Peyer's patch (tissue), 4 donors: ENCODE measurements at regions not wholly inside any gene's neighbourhood (a gene's known extent, or its start where the extent isn't known, plus 50 kb on each side); places are given as distances from the start of the nearest gene placed in this dataset.
"Not testable (repeated sequence)": the region's sequence is repeated elsewhere in the genome, so short reads cannot be mapped to it uniquely, and the experiment has no call there.

Experiments
- DNase-seq, 3 donors: peaks; one replicate each; pipeline ENCODE4 v3.0.0-alpha.2; 2017 to 2019
- H3K27ac ChIP-seq, 4 donors: fragments of 200-600 bp; sonication (generic); one replicate each; pipeline ENCODE4 v1.5.1; 2016 to 2019
- H3K27me3 ChIP-seq, 2 donors: fragments of 200-600 bp; sonication (generic); one replicate each; pipeline ENCODE4 v1.5.1; 2019
- H3K36me3 ChIP-seq, 3 donors: fragments of 200-600 bp; sonication (generic); one replicate each; pipeline ENCODE4 v1.5.1; 2016 to 2019
- H3K4me1 ChIP-seq, 4 donors: fragments of 200-600 bp; sonication (generic); one replicate each; pipeline ENCODE4 v1.5.1; 2016 to 2019
- H3K4me3 ChIP-seq, 4 donors: fragments of 200-600 bp; sonication (generic); 1 replicate in 3 of 4; 2 replicates in 1 of 4; pipeline ENCODE4 v1.5.1; 2016 to 2019; ENCODE audit warnings: mild to moderate bottlenecking in 1 of 4
- H3K9me3 ChIP-seq, 4 donors: fragments of 200-600 bp; sonication (generic); one replicate each; pipeline ENCODE4 v1.5.1; 2016 to 2019; ENCODE audit warnings: mild to moderate bottlenecking in 1 of 4
- CTCF ChIP-seq, 6 experiments: fragments of 450-650 bp in 4 of 6; fragments of 200-600 bp in 2 of 6; sonication (generic) in 1 of 6; IDR thresholded peaks; one replicate each; pipeline ENCODE4 v1.5.1; 2017 to 2019; ENCODE audit warnings: antibody characterized with exemption in 6 of 6, mild to moderate bottlenecking in 3 of 6, moderate library complexity in 1 of 6
- POLR2A ChIP-seq, 2 donors: fragments of 450-650 bp; IDR thresholded peaks; one replicate each; pipeline ENCODE4 v1.5.1; 2017; ENCODE audit warnings: antibody characterized with exemption in 2 of 2, mild to moderate bottlenecking in 2 of 2, moderate library complexity in 2 of 2

DNA sequence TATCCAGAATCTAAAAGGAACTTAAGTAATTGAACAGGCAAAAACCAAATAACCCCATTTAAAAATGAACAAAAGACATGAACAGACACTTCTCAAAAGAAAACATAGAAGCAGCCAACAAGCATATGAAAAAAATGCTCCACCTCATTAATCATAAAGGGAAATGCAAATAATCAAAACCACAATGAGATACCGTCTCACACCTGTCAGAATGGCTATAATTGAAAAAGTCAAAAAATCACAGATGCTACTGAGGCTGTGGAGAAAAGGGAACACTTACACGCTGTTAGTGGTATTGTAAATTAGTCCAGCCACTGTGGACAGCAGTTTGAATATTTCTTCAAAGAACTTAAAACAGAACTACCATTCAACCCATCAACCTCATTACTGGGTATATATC, 220.7 kb downstream of the MEX3B start:
- Histone ChIP-seq H3K4me1 (no peaks in the 10 kb centered on the region), H3K9me3 (no peaks in the 10 kb centered on the region), H3K4me3 (no peak overlapping the region), H3K36me3 (no peaks in the 10 kb centered on the region), H3K27ac (no peak overlapping the region), H3K27me3 (no peaks in the 10 kb centered on the region)
- TF ChIP-seq CTCF (IDR thresholded peaks at IDR 0.05) (no peak), POLR2A (IDR thresholded peaks at IDR 0.05) (no peak)
- DNase-seq: no peak

DNA sequence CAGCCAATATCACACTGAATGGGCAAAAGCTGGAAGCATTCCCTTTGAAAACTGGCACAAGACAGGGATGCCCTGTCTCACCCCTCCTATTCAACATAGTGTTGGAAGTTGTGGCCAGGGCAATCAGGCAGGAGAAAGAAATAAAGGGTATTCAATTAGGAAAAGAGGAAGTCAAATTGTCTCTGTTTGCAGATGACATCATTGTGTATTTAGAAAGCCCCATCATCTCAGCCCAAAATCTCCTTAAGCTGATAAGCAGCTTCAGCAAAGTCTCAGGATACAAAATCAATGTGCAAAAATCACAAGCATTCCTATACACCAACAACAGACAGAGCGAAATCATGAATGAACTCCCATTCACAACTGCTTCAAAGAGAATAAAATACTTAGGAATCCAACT, 223.2 kb downstream of the MEX3B start:
- not testable (repeated sequence) for H3K9me3 ChIP-seq, H3K36me3 ChIP-seq, H3K4me1 ChIP-seq, H3K4me3 ChIP-seq, H3K27ac ChIP-seq, H3K27me3 ChIP-seq, DNase-seq

- Histone ChIP-seq H3K4me1 (no peaks in the 10 kb centered on the region), H3K36me3 (no peaks in the 10 kb centered on the region), H3K4me3 (no peak overlapping the region), H3K27me3 (no peaks in the 10 kb centered on the region), H3K27ac (no peak overlapping the region), H3K9me3 (no peaks in the 10 kb centered on the region)
- TF ChIP-seq CTCF (IDR thresholded peaks at IDR 0.05): no peak
- no peak for TF ChIP-seq POLR2A (IDR thresholded peaks at IDR 0.05)
- no peak for DNase-seq
Measured at GRCh38 chr15:81819924-81820635, 225.7 kb downstream of the MEX3B start.

- Histone ChIP-seq H3K36me3 (no peaks in the 10 kb centered on the region), H3K4me3 (no peak overlapping the region), H3K9me3 (no peaks in the 10 kb centered on the region), H3K27me3 (no peaks in the 10 kb centered on the region), H3K27ac (no peak overlapping the region), H3K4me1 (no peaks in the 10 kb centered on the region)
- no peak for DNase-seq
- TF ChIP-seq POLR2A (IDR thresholded peaks at IDR 0.05) (no peak), CTCF (IDR thresholded peaks at IDR 0.05) (no peak)
Measured at GRCh38 chr15:81814882-81815455, 230.8 kb downstream of the MEX3B start.

GRCh38 chr15:81813215-81813614, 232.6 kb downstream of the MEX3B start:
- TF ChIP-seq POLR2A (IDR thresholded peaks at IDR 0.05) (no peak), CTCF (IDR thresholded peaks at IDR 0.05) (no peak)
- no peak overlapping the region for H3K4me3 ChIP-seq
- no peaks in the 10 kb centered on the region for H3K36me3 ChIP-seq
- H3K9me3 ChIP-seq: no peaks in the 10 kb centered on the region
- no peak for DNase-seq
- no peaks in the 10 kb centered on the region for H3K4me1 ChIP-seq
- H3K27ac ChIP-seq: no peak overlapping the region
- no peaks in the 10 kb centered on the region for H3K27me3 ChIP-seq

- Histone ChIP-seq H3K9me3 (no peaks in the 10 kb centered on the region), H3K27me3 (no peaks in the 10 kb centered on the region), H3K27ac (no peak overlapping the region), H3K4me1 (no peaks in the 10 kb centered on the region), H3K36me3 (no peaks in the 10 kb centered on the region), H3K4me3 (no peak overlapping the region)
- DNase-seq: no peak
- TF ChIP-seq POLR2A (IDR thresholded peaks at IDR 0.05) (no peak), CTCF (IDR thresholded peaks at IDR 0.05) (no peak)
Measured at GRCh38 chr15:81812456-81812855, 233.4 kb downstream of the MEX3B start.
